ENCODE measurements at regions not wholly inside any gene's neighbourhood (a gene's known extent, or its start where the extent isn't known, plus 50 kb on each side); places are given as distances from the start of the nearest gene placed in this dataset.

- TF ChIP-seq, protein P1, sequence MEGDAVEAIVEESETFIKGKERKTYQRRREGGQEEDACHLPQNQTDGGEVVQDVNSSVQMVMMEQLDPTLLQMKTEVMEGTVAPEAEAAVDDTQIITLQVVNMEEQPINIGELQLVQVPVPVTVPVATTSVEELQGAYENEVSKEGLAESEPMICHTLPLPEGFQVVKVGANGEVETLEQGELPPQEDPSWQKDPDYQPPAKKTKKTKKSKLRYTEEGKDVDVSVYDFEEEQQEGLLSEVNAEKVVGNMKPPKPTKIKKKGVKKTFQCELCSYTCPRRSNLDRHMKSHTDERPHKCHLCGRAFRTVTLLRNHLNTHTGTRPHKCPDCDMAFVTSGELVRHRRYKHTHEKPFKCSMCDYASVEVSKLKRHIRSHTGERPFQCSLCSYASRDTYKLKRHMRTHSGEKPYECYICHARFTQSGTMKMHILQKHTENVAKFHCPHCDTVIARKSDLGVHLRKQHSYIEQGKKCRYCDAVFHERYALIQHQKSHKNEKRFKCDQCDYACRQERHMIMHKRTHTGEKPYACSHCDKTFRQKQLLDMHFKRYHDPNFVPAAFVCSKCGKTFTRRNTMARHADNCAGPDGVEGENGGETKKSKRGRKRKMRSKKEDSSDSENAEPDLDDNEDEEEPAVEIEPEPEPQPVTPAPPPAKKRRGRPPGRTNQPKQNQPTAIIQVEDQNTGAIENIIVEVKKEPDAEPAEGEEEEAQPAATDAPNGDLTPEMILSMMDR (IDR thresholded peaks at IDR 0.05): no peak
- TF ChIP-seq POLR2A (IDR thresholded peaks at IDR 0.05): no peak
These were observed 167.3 kb downstream of the TMEM18 start for GRCh38 chr2:509888-510287.
